IPS-18a (cell line): ENCODE measurements at regions not wholly inside any gene's neighbourhood (a gene's known extent, or its start where the extent isn't known, plus 50 kb on each side); places are given as distances from the start of the nearest gene placed in this dataset.

ENCODE experiments used
- H3K27ac ChIP-seq: one replicate; pipeline ENCODE4 v1.5.1; 2013; ENCODE audit warnings: low read length
- H3K27me3 ChIP-seq: one replicate; pipeline ENCODE4 v1.6.1; 2013; ENCODE audit warnings: mild to moderate bottlenecking, low read length; ENCODE audit not compliant: control insufficient read depth, insufficient read depth
- H3K36me3 ChIP-seq: one replicate; pipeline ENCODE4 v1.6.1; 2013; ENCODE audit warnings: low read depth, low read length; ENCODE audit not compliant: control insufficient read depth
- H3K4me1 ChIP-seq: one replicate; pipeline ENCODE4 v1.6.1; 2013; ENCODE audit warnings: low read depth, low read length; ENCODE audit not compliant: control insufficient read depth
- H3K4me3 ChIP-seq: one replicate; pipeline ENCODE4 v1.5.1; 2013; ENCODE audit warnings: low read length
- H3K9ac ChIP-seq: one replicate; pipeline ENCODE4 v1.6.1; 2013; ENCODE audit warnings: mild to moderate bottlenecking, low read length, moderate library complexity
- H3K9me3 ChIP-seq: one replicate; pipeline ENCODE4 v1.6.1; 2013; ENCODE audit warnings: low read depth, low read length; ENCODE audit not compliant: control insufficient read depth

DNA sequence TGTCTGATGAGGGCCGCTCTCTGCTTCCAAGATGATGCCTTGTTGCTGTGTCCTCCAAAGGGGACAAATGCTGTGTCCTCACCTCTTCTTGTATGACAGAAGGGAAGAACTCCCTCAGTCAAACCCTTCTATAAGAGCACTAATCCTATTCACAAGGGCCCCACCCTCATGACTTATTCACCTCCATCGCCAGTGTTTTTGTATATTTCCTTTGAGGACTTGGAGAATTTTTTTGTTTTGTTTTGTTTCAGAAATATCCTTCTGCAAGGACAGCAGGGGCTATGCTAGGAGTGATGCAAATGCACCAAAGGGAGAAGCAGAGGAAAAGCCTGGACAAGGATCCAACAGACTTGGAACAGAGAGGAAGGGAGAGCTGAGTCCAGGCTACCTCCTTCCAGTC is 214.4 kb downstream of the TLE3 start:
- Histone ChIP-seq H3K27ac (no peak overlapping the region), H3K27me3 (no peaks in the 10 kb centered on the region), H3K4me1 (no peaks in the 10 kb centered on the region), H3K9me3 (no peaks in the 10 kb centered on the region), H3K9ac (no peak overlapping the region), H3K4me3 (no peak overlapping the region), H3K36me3 (no peaks in the 10 kb centered on the region)

DNA sequence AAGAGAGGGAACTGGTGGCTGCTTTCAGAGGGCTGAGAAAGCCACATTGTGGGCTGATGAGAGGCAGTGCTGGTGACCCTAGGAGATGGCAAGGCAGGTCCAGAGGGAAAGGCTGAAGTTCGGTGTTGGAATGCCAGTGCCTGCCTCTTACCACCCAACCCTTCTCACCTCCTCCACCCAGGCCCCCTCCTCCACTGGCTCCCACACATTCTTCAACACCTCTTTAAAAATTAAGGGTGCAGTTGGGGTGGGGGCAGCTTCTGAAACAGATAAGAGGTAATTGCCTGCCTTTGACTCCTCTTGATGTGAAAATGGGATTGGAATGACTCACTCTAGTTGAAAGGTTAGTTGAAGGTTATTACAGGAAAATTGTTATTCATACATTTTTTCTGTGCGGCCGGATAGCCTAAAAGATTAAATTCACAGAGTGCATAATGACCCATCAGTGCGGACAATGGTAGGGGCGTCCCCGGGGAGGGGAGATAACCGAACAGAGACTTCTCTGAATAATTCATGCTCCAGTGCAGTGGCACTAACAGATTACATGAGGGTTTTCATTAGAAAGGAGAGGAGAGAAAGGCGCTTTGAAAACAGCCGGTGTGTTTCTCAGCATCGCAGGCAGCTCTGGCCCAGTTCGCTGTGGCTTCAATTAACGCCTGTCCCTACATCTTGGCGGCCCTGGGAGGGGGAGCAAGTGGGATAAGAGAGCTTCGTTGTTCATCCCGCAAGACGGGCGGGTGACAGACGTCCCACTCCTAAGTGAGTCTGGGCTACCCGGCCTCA is 212.4 kb downstream of the TLE3 start:
- H3K4me3 ChIP-seq: no peak overlapping the region
- no peak overlapping the region for H3K9ac ChIP-seq
- H3K4me1 ChIP-seq: no peaks in the 10 kb centered on the region
- H3K36me3 ChIP-seq: no peaks in the 10 kb centered on the region
- H3K27me3 ChIP-seq: no peaks in the 10 kb centered on the region
- H3K27ac ChIP-seq: no peak overlapping the region
- H3K9me3 ChIP-seq: no peaks in the 10 kb centered on the region

DNA sequence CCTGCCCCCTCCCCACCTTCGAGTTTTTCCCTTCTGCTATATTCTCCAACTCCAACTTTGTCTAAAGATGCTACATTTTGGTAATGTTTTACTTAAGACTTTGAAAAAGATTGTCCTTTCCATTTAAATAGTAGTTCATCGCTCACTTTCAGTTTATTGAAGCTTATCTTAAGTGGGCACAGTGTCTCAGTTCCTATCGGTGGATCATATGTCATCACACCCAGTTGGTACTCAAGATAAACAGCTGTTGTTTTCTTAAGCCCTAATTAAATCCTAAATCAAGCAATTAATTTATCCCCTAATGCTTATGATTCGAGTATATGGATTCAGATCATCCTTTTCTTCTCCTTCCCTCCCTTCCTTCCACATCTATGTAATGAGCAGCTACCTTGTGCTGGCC is 210.7 kb downstream of the TLE3 start:
- Histone ChIP-seq H3K9ac (no peak overlapping the region), H3K4me1 (no peaks in the 10 kb centered on the region), H3K27me3 (no peaks in the 10 kb centered on the region), H3K9me3 (no peaks in the 10 kb centered on the region), H3K36me3 (no peaks in the 10 kb centered on the region), H3K4me3 (no peak overlapping the region), H3K27ac (no peak overlapping the region)

DNA sequence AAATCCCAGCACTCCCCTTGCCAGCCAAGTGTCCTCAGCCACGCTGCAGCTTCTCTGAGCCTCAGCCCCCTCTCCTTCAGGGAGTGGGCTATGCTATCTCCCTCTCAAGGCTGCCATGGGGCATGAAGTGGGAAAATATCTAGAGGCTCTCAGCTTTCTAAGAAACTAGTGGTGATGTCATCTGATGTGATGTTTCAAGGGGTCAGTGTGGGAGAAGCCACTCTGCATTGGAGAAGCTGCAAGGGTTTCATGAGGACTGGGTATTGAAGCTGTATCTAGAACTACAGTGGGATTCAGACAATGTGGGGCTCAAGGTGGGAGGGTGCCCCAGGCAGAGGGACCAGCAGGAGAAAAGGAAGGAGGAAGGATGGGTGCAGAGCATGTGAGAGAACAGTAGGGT is 210.2 kb downstream of the TLE3 start:
- H3K27ac ChIP-seq: no peak overlapping the region
- no peak overlapping the region for H3K9ac ChIP-seq
- H3K4me3 ChIP-seq: no peak overlapping the region
- H3K4me1 ChIP-seq: no peaks in the 10 kb centered on the region
- H3K27me3 ChIP-seq: no peaks in the 10 kb centered on the region
- no peaks in the 10 kb centered on the region for H3K9me3 ChIP-seq
- no peaks in the 10 kb centered on the region for H3K36me3 ChIP-seq

DNA sequence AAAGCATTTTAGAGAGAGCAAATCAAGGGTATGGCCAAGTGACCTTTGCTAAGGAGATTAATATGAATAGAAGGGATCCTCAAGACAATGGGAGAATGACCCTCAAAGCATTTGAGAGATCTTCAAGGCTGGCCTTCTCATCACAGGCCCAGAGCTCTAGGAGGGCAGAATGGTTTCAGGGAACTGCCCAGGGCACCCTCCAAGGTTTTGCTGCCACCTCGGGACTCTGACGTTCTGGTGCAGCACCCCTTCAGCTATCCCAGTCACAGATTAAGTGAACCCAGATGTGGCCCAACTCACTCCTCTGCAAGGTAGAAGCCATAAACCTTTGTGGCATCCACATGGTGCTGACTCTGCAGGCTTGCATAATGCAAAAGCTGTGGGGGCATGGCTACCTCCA is 209.3 kb downstream of the TLE3 start:
- Histone ChIP-seq H3K27me3 (no peaks in the 10 kb centered on the region), H3K4me1 (no peaks in the 10 kb centered on the region), H3K4me3 (no peak overlapping the region), H3K9me3 (no peaks in the 10 kb centered on the region), H3K27ac (no peak overlapping the region), H3K9ac (no peak overlapping the region), H3K36me3 (no peaks in the 10 kb centered on the region)

DNA sequence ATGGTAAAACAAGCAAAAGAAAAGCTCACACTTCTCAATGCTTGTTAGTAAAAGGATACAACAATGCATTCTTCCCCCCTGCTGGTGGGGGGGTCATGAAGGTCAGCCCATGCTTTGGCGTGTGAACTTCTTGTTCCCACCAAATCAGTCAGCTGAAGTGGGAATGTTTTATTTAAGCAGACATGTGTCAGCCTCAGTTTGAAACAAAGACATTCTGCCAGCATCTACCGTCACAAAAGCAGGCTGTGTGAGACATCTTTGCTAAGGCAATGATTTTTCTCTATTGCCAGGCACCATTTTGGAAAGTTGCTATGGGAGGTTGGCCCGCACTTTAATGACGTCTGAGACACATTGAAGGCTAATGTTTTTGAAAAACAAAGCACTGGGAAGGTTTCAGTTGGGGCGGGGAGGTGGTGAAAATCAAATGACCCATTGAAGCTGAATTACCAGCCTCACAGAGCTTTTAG is 206.6 kb downstream of the TLE3 start:
- H3K4me1 ChIP-seq: peaks cover 3% of the 10 kb centered on the region
- H3K27me3 ChIP-seq: no peaks in the 10 kb centered on the region
- H3K9ac ChIP-seq: no peak overlapping the region

DNA sequence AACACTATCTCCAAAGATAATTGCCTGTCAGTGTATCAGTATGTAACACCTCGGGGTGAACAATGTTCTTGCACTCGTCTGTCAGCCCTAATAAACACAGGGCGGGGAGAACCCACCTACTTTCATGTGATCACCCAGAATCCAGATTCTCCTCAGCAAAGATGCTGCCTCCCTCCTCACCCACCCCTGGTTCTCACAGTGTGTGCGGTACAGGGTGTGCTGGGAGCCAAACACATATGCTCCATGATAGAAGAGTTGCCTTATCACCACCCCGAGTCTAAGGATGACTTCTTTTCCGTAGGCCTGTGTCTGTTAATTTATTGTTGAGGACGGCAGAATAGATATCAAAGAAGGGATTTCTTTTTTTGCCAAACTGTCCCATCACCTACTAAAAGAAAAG is 206.1 kb downstream of the TLE3 start:
- Histone ChIP-seq H3K27me3 (no peaks in the 10 kb centered on the region), H3K4me1 (peaks cover 3% of the 10 kb centered on the region), H3K4me3 (no peak overlapping the region), H3K9ac (no peak overlapping the region), H3K27ac (no peak overlapping the region), H3K36me3 (no peaks in the 10 kb centered on the region), H3K9me3 (no peaks in the 10 kb centered on the region)

More for the DNA sequence above, 206.6 kb downstream of the TLE3 start:
- Histone ChIP-seq H3K36me3 (no peaks in the 10 kb centered on the region), H3K4me3 (no peak overlapping the region), H3K9me3 (no peaks in the 10 kb centered on the region), H3K27ac (no peak overlapping the region)

DNA sequence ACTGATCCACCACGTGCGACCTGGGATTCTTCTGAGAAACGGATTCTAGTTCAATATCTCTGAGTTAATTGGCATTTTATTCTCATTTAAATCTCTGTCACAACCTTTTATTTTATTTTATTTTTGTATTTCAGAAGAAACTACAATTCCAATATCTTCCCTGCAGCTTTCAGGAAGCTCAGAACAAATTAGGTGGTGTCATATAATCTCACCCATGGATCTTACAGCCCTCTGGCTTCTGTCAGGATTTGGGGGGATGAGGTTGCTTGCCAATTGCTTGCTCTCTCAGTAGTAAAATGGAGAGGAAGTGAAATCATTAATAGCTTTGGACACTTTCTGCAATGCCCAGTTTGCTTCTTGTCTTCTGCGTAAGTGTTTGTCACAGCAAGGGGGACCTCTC is 205.4 kb downstream of the TLE3 start:
- Histone ChIP-seq H3K4me3 (no peak overlapping the region), H3K9me3 (no peaks in the 10 kb centered on the region), H3K4me1 (peaks cover 3% of the 10 kb centered on the region), H3K27me3 (no peaks in the 10 kb centered on the region), H3K27ac (no peak overlapping the region), H3K36me3 (no peaks in the 10 kb centered on the region), H3K9ac (no peak overlapping the region)

DNA sequence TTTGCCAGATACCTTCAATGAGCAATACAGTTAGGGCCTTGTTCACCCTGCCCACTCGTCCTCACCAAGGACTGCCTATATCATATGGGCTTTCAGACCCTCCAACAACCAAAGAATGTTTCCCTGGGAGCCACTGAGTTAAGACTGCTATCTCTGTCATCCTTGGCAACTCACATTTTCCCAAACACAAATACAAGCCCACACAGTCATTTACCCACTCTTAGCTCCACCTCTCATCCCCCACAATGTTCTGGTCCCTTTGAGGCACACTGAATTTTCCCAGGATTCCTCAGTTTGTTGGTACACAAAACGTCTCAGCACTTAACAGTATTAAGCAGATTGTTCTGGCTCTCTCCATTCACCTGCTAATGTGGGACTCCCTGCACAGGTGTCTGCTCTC is 204.6 kb downstream of the TLE3 start:
- peaks cover 3% of the 10 kb centered on the region for H3K4me1 ChIP-seq
- no peaks in the 10 kb centered on the region for H3K27me3 ChIP-seq
- no peaks in the 10 kb centered on the region for H3K9me3 ChIP-seq
- H3K4me3 ChIP-seq: no peak overlapping the region
- H3K9ac ChIP-seq: no peak overlapping the region
- H3K36me3 ChIP-seq: no peaks in the 10 kb centered on the region
- no peak overlapping the region for H3K27ac ChIP-seq

DNA sequence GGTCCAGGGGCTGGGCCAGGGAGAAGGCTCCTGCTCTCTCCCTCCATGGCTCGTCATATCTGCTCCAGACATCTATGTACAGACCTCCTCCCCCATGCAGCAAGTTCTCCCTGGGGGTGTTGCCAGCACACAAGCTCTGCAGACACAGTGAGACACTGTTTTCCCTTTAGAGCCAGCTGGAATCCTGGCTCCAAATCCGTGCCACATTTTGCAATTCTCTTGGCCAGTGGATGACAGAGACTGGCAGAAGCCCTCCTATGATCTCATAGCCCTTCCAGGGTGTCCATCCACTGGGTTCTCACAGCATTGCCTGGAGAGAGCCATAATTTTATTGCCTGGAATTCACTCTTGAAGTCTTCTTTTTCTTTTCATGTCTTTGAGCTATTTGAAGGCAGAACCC is 203.9 kb downstream of the TLE3 start:
- no peaks in the 10 kb centered on the region for H3K27me3 ChIP-seq
- H3K4me3 ChIP-seq: no peak overlapping the region
- no peaks in the 10 kb centered on the region for H3K9me3 ChIP-seq
- no peaks in the 10 kb centered on the region for H3K36me3 ChIP-seq
- peaks cover 3% of the 10 kb centered on the region for H3K4me1 ChIP-seq
- no peak overlapping the region for H3K9ac ChIP-seq
- no peak overlapping the region for H3K27ac ChIP-seq

DNA sequence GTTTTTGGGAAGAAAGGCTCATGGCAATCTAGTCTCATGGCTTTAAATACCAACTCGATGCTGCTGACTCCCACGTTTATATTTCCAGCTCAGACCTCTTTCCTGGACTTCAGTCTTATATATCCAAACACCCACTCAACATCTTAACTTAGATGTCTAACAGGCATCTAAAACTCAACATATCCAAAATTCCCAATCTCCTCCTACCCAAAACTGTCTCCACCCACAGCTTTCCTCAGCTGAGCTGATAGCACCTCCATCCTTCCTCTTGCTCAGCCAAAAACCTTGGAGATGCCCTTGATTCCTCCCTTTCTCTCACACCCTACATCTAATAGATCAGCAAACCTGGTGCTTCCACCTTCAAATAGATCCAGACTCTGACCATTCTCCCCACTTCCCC is 202.5 kb downstream of the TLE3 start:
- Histone ChIP-seq H3K36me3 (no peaks in the 10 kb centered on the region), H3K9me3 (no peaks in the 10 kb centered on the region), H3K9ac (no peak overlapping the region), H3K27me3 (no peaks in the 10 kb centered on the region), H3K27ac (no peak overlapping the region), H3K4me3 (no peak overlapping the region), H3K4me1 (peaks cover 3% of the 10 kb centered on the region)

DNA sequence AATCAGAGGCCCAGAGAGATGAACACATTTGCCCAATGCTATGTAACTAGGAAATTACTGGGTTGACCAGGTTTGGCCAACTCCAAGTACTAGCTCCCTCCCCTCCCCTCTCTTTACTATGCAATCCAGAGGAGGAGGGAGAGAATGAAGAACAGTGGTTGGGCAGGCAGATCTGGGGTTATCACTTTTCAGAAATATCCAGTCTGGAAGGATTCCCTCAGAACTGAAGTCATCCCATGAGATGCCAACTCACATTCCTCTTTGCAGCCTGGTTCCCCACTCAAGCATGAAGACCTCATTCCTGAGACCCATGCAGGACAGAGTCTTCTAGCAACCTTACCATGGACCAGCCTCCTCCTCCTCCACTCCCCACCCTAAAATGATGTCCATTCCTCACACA is 201.1 kb downstream of the TLE3 start:
- Histone ChIP-seq H3K9ac (no peak overlapping the region), H3K9me3 (no peaks in the 10 kb centered on the region), H3K36me3 (no peaks in the 10 kb centered on the region), H3K4me1 (peaks cover 3% of the 10 kb centered on the region), H3K27ac (no peak overlapping the region), H3K27me3 (no peaks in the 10 kb centered on the region), H3K4me3 (no peak overlapping the region)
